Endothelial cell of umbilical vein (primary cell): ENCODE measurements at regions not wholly inside any gene's neighbourhood (a gene's known extent, or its start where the extent isn't known, plus 50 kb on each side); places are given as distances from the start of the nearest gene placed in this dataset.

ENCODE experiments used
- BruUV-seq: library from RNA; stranded (reverse); fragments of 400-500 nt; replicated peaks from 2 replicates; lab custom pipeline; 2021; lab: Mats Ljungman, UMichigan
- CTCF ChIA-PET: fragments of 300-600, 350-600 bp; sonication (Branson Sonifier 250); formaldehyde crosslinking; loops from one replicate; lab custom pipeline; 2021; ENCODE audit warnings: antibody characterized with exemption, inconsistent platforms; lab: Charles Lee
- POLR2A ChIA-PET: fragments of 300-600, 350-600 bp; sonication (Branson Sonifier 250); formaldehyde crosslinking; loops from one replicate; lab custom pipeline; 2021; ENCODE audit warnings: antibody characterized with exemption, inconsistent platforms; lab: Charles Lee
- DNase-seq: peaks from one replicate; pipeline ENCODE4 v3.0.0-alpha.2; 2011; ENCODE audit warnings: low read depth, low spot score
- FAIRE-seq: peaks from 2 replicates; lab custom pipeline; 2011; peaks lifted over from hg19 to GRCh38; lab: Jason Lieb, UNC
- H2AFZ ChIP-seq: 2 replicates; pipeline ENCODE4 v1.6.0; 2012; ENCODE audit warnings: low read depth, low read length, control low read depth, inconsistent platforms
- H3K27ac ChIP-seq: 2 replicates; pipeline ENCODE4 v1.5.1; 2011; ENCODE audit warnings: low read depth, mild to moderate bottlenecking, control low read depth, low read length, moderate library complexity; ENCODE audit not compliant: insufficient read depth
- H3K27me3 ChIP-seq, 2 experiments: 2 replicates each; pipeline versions ENCODE4 v1.6.0 to v1.6.1; 2011; ENCODE audit warnings: low read length in 2 of 2, mixed read lengths in 1 of 2; ENCODE audit not compliant: control insufficient read depth in 2 of 2, insufficient read depth in 2 of 2
- H3K36me3 ChIP-seq, 2 experiments: 2 replicates in 1 of 2; 3 replicates in 1 of 2; pipeline ENCODE4 v1.5.1; 2011; ENCODE audit warnings: low read length in 2 of 2, mild to moderate bottlenecking in 1 of 2, moderate library complexity in 1 of 2; ENCODE audit not compliant: control insufficient read depth in 2 of 2, insufficient read depth in 2 of 2; ENCODE audit errors: extremely low read depth in 1 of 2
- H3K4me1 ChIP-seq: 3 replicates; pipeline ENCODE4 v1.5.1; 2011; ENCODE audit warnings: mild to moderate bottlenecking, low read length; ENCODE audit not compliant: control insufficient read depth, insufficient read depth; ENCODE audit errors: extremely low read depth
- H3K4me2 ChIP-seq: 2 replicates; pipeline ENCODE4 v1.6.1; 2011; ENCODE audit warnings: low read length, control low read depth, mixed read lengths; ENCODE audit not compliant: insufficient read depth
- H3K4me3 ChIP-seq, 3 experiments: fragments of 200-600 bp in 1 of 3; sonication (generic), shearing (Covaris generic) in 1 of 3; replicated peaks in 1 of 3; 2 replicates each; pipeline ENCODE4 v1.5.1; 2011 to 2016; ENCODE audit warnings: control low read depth in 3 of 3, low read length in 3 of 3, mild to moderate bottlenecking in 2 of 3, inconsistent platforms in 1 of 3, low read depth in 1 of 3, moderate library complexity in 1 of 3; ENCODE audit not compliant: insufficient read depth in 1 of 3
- H3K79me2 ChIP-seq: 2 replicates; pipeline ENCODE4 v1.6.0; 2012; ENCODE audit warnings: low read length, inconsistent platforms; ENCODE audit not compliant: control insufficient read depth, insufficient read depth
- H3K9ac ChIP-seq: replicated peaks from 2 replicates; pipeline ENCODE3; 2011; ENCODE audit warnings: low read length, control low read depth; ENCODE audit not compliant: insufficient read depth; ENCODE audit errors: extremely low read depth
- H3K9me1 ChIP-seq: replicated peaks from 3 replicates; pipeline ENCODE4 v1.6.0; 2011; ENCODE audit warnings: mild to moderate bottlenecking, low read length; ENCODE audit not compliant: control insufficient read depth, insufficient read depth; ENCODE audit errors: extremely low read depth
- H3K9me3 ChIP-seq: replicated peaks from 2 replicates; pipeline ENCODE4 v1.5.1; 2012; ENCODE audit warnings: low read length, inconsistent platforms; ENCODE audit not compliant: control insufficient read depth, insufficient read depth
- H4K20me1 ChIP-seq: replicated peaks from 2 replicates; pipeline ENCODE3; 2011; ENCODE audit warnings: mild to moderate bottlenecking, low read length; ENCODE audit not compliant: control insufficient read depth, insufficient read depth; ENCODE audit errors: extremely low read depth
- EZH2 ChIP-seq: IDR thresholded peaks from 2 replicates; pipeline ENCODE4 v1.6.1; 2012; ENCODE audit warnings: borderline replicate concordance, low read depth, mild to moderate bottlenecking, moderate library complexity, low read length, inconsistent platforms; ENCODE audit not compliant: severe bottlenecking
- FOS ChIP-seq: IDR thresholded peaks from 2 replicates; pipeline ENCODE4 v1.6.1; 2011; ENCODE audit warnings: mild to moderate bottlenecking, low read length, moderate library complexity, borderline replicate concordance; ENCODE audit not compliant: insufficient read depth
- GATA2 ChIP-seq: IDR thresholded peaks from 2 replicates; pipeline ENCODE4 v1.7.0; 2011; ENCODE audit warnings: low read depth, mild to moderate bottlenecking, moderate library complexity, mixed read lengths, low read length; ENCODE audit not compliant: insufficient read length, insufficient read depth
- JUN ChIP-seq: IDR thresholded peaks from 2 replicates; pipeline ENCODE4 v1.6.1; 2011; ENCODE audit warnings: borderline replicate concordance, low read depth; ENCODE audit not compliant: insufficient read length, insufficient read depth
- MYC ChIP-seq: IDR thresholded peaks from one replicate; pipeline ENCODE4 v1.6.1; 2011; ENCODE audit warnings: mild to moderate bottlenecking, low read depth, low read length
- POLR2A ChIP-seq: IDR thresholded peaks from 2 replicates; pipeline ENCODE4 v1.6.1; 2012; ENCODE audit warnings: low read depth, mild to moderate bottlenecking, control low read depth, low read length
- POLR2AphosphoS5 ChIP-seq: IDR thresholded peaks from 2 replicates; pipeline ENCODE4 v1.6.1; 2012; ENCODE audit warnings: low read depth, mild to moderate bottlenecking, control low read depth, low read length, moderate library complexity; ENCODE audit not compliant: insufficient read depth
- dilution Hi-C: fragments of 300-500 bp; cut with MboI; formaldehyde crosslinking; loops from one replicate; pipeline ENCODE4 v1.15.0; 2019; ENCODE audit warnings: low sequenced_read_pairs; ENCODE audit not compliant: extremely low pct_ligation_motif_present
- intact Hi-C: fragments of 100-400 bp; cut with micrococcal nuclease; formaldehyde crosslinking; loops from one replicate; pipeline ENCODE4 v1.10.0; 2022
- TF ChIP-seq, protein P1 (sequence below): IDR thresholded peaks from 2 replicates; pipeline ENCODE4 v1.6.1; 2011; ENCODE audit not compliant: insufficient read depth, insufficient read length
- TF ChIP-seq, protein P2 (sequence below), 2 donors: IDR thresholded peaks; 1 replicate in 1 of 2; 2 replicates in 1 of 2; pipeline ENCODE4 v1.5.1; 2011; ENCODE audit warnings: low read length in 2 of 2, mild to moderate bottlenecking in 2 of 2, moderate library complexity in 2 of 2, control low read depth in 1 of 2, inconsistent platforms in 1 of 2, low read depth in 1 of 2; ENCODE audit not compliant: insufficient read depth in 1 of 2; ENCODE audit errors: extremely low read depth in 1 of 2

DNA sequence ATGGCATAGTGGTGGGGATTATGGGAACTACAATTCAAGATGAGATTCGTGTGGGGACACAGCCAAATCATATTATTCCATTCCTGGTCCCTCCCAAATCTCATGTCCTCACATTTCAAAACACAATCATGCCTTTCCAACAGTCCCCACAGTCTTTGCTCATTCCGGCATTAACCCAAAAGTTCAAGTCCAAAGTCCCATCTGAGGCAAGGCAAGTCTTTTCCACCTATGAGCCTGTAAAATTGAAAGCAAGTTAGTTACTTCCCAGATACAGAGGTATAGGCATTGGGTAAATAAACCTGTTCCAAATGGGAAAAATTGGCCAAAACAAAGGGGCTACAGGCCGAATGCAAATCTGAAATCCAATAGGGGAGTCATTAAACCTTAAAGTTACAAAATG, 1063.2 kb downstream of the CDH11 start:
- no peaks in the 10 kb centered on the region for H3K36me3 ChIP-seq
- TF ChIP-seq JUN (no peak), MYC (no peak), EZH2 (no peak), POLR2A (no peak), FOS (no peak), GATA2 (no peak), POLR2AphosphoS5 (no peak)
- TF ChIP-seq, protein P1, sequence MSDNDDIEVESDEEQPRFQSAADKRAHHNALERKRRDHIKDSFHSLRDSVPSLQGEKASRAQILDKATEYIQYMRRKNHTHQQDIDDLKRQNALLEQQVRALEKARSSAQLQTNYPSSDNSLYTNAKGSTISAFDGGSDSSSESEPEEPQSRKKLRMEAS = no peak
- TF ChIP-seq, protein P2, sequence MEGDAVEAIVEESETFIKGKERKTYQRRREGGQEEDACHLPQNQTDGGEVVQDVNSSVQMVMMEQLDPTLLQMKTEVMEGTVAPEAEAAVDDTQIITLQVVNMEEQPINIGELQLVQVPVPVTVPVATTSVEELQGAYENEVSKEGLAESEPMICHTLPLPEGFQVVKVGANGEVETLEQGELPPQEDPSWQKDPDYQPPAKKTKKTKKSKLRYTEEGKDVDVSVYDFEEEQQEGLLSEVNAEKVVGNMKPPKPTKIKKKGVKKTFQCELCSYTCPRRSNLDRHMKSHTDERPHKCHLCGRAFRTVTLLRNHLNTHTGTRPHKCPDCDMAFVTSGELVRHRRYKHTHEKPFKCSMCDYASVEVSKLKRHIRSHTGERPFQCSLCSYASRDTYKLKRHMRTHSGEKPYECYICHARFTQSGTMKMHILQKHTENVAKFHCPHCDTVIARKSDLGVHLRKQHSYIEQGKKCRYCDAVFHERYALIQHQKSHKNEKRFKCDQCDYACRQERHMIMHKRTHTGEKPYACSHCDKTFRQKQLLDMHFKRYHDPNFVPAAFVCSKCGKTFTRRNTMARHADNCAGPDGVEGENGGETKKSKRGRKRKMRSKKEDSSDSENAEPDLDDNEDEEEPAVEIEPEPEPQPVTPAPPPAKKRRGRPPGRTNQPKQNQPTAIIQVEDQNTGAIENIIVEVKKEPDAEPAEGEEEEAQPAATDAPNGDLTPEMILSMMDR (IDR thresholded peaks at IDR 0.05; ENCODE audit: extremely low read depth in 1 of 2, insufficient read depth in 1 of 2, low read depth in 1 of 2, low read length in 2 of 2) = no peak
- BruUV-seq = no TSS peak
- DNase-seq (no peak), FAIRE-seq (no peak)
- intact Hi-C loops (no loop called here), dilution Hi-C loops (no loop called here)
- ChIA-PET CTCF (no interaction called here), POLR2A (no interaction called here)
- H3K79me2 ChIP-seq = no peaks in the 10 kb centered on the region
- H3K9me3 ChIP-seq = no peaks in the 10 kb centered on the region
- H3K27ac ChIP-seq = no peak overlapping the region
- no peak overlapping the region for H3K9ac ChIP-seq
- no peaks in the 10 kb centered on the region for H4K20me1 ChIP-seq
- H3K4me2 ChIP-seq = no peak overlapping the region
- no peak overlapping the region for H2AFZ ChIP-seq
- no peaks in the 10 kb centered on the region for H3K9me1 ChIP-seq
- H3K4me1 ChIP-seq = no peaks in the 10 kb centered on the region
- no peaks in the 10 kb centered on the region for H3K27me3 ChIP-seq
- no peak overlapping the region for H3K4me3 ChIP-seq
